Activated CD4-positive, alpha-beta memory T cell treated with anti-CD3 and anti-CD28 coated beads, Interleukin-2, amount 10 ng/mL, durations not matched to agents 7 days and 5 days (primary cell): ENCODE measurements at regions not wholly inside any gene's neighbourhood (a gene's known extent, or its start where the extent isn't known, plus 50 kb on each side); places are given as distances from the start of the nearest gene placed in this dataset.
"Not testable (repeated sequence)": the region's sequence is repeated elsewhere in the genome, so short reads cannot be mapped to it uniquely, and the experiment has no call there.

Experiments used
- CTCF ChIA-PET: fragments of 350-600 bp; sonication (Branson Sonifier 250); formaldehyde crosslinking; loops from one replicate; lab custom pipeline; 2021; ENCODE audit warnings: antibody characterized with exemption, inconsistent platforms; lab: Charles Lee
- POLR2A ChIA-PET: fragments of 350-600 bp; sonication (Branson Sonifier 250); formaldehyde crosslinking; loops from one replicate; lab custom pipeline; 2021; ENCODE audit warnings: antibody characterized with exemption; lab: Charles Lee
- DNase-seq: peaks from one replicate; pipeline ENCODE4 v3.0.0-alpha.2; 2020
- H3K27ac Mint-ChIP-seq: one replicate; pipeline ENCODE4 v1.8.0; 2021; ENCODE audit warnings: mild to moderate bottlenecking, mixed read lengths
- H3K27me3 Mint-ChIP-seq: one replicate; pipeline ENCODE4 v1.8.0; 2021; ENCODE audit warnings: mixed read lengths
- H3K36me3 Mint-ChIP-seq: one replicate; pipeline ENCODE4 v1.8.0; 2021; ENCODE audit warnings: low read depth, mixed read lengths
- H3K4me1 Mint-ChIP-seq: one replicate; pipeline ENCODE4 v1.8.0; 2021; ENCODE audit warnings: mixed read lengths
- H3K4me3 Mint-ChIP-seq: one replicate; pipeline ENCODE4 v1.8.0; 2021; ENCODE audit warnings: mild to moderate bottlenecking, mixed read lengths
- H3K9me3 Mint-ChIP-seq: one replicate; pipeline ENCODE4 v1.8.0; 2021; ENCODE audit warnings: mixed read lengths

DNA sequence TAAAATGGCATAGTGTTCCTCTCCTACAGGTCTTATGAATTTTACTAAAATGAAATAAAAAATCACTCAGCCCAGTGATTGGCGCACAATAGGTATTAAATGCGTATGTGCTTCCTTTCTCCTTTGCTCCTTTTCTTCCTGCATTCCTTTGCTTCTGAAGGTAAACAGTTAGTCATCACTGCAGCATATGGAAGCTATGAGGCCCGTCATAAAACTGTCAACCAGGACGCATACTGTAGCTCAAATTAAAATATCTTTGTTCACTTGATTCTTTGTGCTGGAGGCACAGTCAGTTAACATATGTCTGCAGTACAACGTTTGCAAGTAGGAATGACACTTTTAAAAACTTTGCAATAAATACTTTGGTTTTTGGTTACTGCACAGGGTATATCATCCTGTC is 374.7 kb downstream of the TCERG1L start:
- ChIA-PET POLR2A (no interaction called here), CTCF (no interaction called here)
- Mint-ChIP-seq H3K27ac (no peak overlapping the region), H3K4me1 (no peaks in the 10 kb centered on the region), H3K27me3 (no peaks in the 10 kb centered on the region), H3K4me3 (no peak overlapping the region), H3K36me3 (no peaks in the 10 kb centered on the region), H3K9me3 (no peaks in the 10 kb centered on the region)
- DNase-seq, result no peak

DNA sequence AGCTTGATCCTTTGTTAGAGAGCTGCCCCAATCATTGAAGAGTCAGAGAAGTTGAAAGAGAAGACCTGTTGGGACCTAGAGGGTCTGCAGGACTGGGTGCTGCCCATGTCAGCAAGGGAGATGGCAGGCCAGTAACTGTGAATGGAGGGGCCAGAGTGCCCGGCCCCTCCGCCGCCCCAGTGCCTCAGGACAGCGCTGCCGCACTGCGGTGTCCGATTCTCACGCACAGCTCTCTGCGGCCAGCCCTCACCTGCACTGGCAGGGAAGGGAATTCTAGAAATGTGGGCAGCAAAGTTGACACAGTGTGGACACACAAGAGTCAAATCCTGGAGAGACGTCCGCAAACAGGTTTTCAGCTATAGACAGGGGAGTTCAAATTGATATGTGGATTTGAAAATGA is 373.5 kb downstream of the TCERG1L start:
- no peak for DNase-seq

DNA sequence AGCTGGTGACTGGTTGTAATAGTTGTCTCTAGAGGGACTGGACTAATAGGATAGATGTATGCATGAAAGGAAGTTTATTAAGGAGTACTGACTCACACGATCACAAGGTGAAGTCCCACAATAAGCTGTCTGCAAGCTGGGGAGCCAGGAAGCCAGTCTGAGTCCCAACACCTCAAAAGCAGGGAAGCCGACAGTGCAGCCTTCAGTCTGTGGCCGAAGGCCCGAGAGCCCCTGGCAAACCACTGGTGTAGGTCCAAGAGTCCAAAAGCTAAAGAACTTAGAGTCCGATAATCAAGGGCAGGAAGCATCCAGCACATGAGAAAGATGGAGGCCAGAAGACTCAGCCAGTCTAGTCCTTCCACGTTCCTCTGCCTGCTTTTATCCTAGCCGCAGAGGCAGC is 372.6 kb downstream of the TCERG1L start:
- H3K36me3 Mint-ChIP-seq, H3K27me3 Mint-ChIP-seq, DNase-seq, H3K4me3 Mint-ChIP-seq, H3K9me3 Mint-ChIP-seq, H3K4me1 Mint-ChIP-seq, CTCF ChIA-PET, H3K27ac Mint-ChIP-seq, POLR2A ChIA-PET: not testable (repeated sequence)

More for the DNA sequence above, 373.5 kb downstream of the TCERG1L start:
- Mint-ChIP-seq H3K4me3 (no peak overlapping the region), H3K27me3 (no peaks in the 10 kb centered on the region), H3K36me3 (no peaks in the 10 kb centered on the region), H3K4me1 (no peaks in the 10 kb centered on the region), H3K27ac (no peak overlapping the region), H3K9me3 (no peaks in the 10 kb centered on the region)
- ChIA-PET CTCF (no interaction called here), POLR2A (no interaction called here)

GRCh38 chr10:130941886-130942285 is 369.6 kb downstream of the TCERG1L start:
- no peak for DNase-seq
- no peaks in the 10 kb centered on the region for H3K4me1 Mint-ChIP-seq
- no peaks in the 10 kb centered on the region for H3K27me3 Mint-ChIP-seq
- ChIA-PET CTCF (no interaction called here), POLR2A (no interaction called here)
- H3K4me3 Mint-ChIP-seq, result no peak overlapping the region
- H3K9me3 Mint-ChIP-seq, result no peaks in the 10 kb centered on the region
- no peak overlapping the region for H3K27ac Mint-ChIP-seq
- no peaks in the 10 kb centered on the region for H3K36me3 Mint-ChIP-seq

DNA sequence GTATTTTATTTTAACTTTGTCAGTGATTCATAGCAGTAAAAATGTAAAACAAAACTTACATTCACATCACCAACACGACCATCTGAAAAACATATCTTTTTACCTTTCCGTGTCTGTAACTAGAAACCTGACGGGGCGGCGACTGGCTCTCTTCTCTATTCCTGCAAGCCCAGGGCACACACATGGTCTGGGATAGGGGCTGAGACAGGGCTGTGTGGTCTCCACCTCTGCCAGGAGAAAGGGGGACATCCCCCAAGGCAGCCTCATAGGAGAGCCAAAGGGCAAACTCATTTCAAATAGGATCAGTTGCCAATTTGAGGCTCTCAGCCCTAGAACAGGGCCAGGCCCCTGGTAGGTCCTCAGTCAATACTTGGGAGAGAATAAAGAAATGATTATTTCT is 359.4 kb downstream of the TCERG1L start:
- H3K27me3 Mint-ChIP-seq, result no peaks in the 10 kb centered on the region
- DNase-seq, result no peak
- ChIA-PET CTCF (no interaction called here), POLR2A (no interaction called here)
- no peak overlapping the region for H3K27ac Mint-ChIP-seq
- H3K4me1 Mint-ChIP-seq, result no peaks in the 10 kb centered on the region
- no peak overlapping the region for H3K4me3 Mint-ChIP-seq
- no peaks in the 10 kb centered on the region for H3K36me3 Mint-ChIP-seq
- peaks cover 12% of the 10 kb centered on the region for H3K9me3 Mint-ChIP-seq

GRCh38 chr10:130954326-130954905 is 357.1 kb downstream of the TCERG1L start:
- no peaks in the 10 kb centered on the region for H3K4me1 Mint-ChIP-seq
- H3K36me3 Mint-ChIP-seq, result no peaks in the 10 kb centered on the region
- peaks cover 5% of the 10 kb centered on the region for H3K9me3 Mint-ChIP-seq
- H3K4me3 Mint-ChIP-seq, result no peak overlapping the region
- POLR2A ChIA-PET, result no interaction called here
- H3K27ac Mint-ChIP-seq, result no peak overlapping the region
- no peak for DNase-seq
- no peaks in the 10 kb centered on the region for H3K27me3 Mint-ChIP-seq
- CTCF ChIA-PET, result no interaction called here

DNA sequence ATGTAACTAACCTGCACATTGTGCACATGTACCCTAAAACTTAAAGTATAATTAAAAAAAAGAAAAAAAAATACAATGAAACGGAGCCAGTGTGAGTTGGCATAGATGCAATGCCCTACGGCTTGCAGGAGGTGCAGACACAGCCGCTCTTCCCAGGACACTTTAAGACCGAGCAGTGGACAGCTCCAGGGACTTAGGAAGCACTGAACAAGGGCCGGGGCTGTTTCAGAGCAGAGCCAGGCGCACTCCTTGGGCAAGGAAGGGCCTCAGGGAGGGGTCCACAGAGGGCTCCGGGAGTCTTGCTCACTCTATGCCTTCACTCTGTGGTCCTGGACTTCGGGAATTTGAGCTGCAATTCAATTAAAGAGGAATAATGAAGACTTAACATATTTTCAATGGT is 355.3 kb downstream of the TCERG1L start:
- Mint-ChIP-seq H3K27ac (no peak overlapping the region), H3K4me3 (no peak overlapping the region), H3K27me3 (no peaks in the 10 kb centered on the region), H3K36me3 (no peaks in the 10 kb centered on the region), H3K4me1 (no peaks in the 10 kb centered on the region), H3K9me3 (peaks cover 10% of the 10 kb centered on the region)
- POLR2A ChIA-PET, result no interaction called here
- CTCF ChIA-PET, result no interaction called here
- DNase-seq, result no peak

- no peak for DNase-seq
- POLR2A ChIA-PET, result no interaction called here
These were observed 354.1 kb downstream of the TCERG1L start for GRCh38 chr10:130957423-130957822.

DNA sequence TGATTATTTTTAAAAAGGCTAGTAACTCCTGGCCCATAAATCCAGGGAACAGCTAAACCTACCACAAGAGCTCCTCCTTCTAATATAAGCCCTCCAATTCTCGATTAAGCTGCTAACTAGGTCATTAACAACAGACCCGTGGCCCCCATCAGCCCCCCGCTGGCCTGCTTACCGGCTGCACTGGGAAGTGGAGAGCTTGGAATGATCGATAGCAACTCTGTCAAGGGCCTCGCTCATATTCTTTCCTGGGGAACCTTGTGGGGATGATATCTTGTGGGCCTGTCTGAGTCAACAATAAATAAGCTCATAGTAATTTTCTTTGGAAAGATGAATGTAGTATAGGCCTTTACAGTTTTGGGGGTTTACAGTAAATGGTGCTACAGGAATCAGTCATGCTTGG is 353.5 kb downstream of the TCERG1L start:
- POLR2A ChIA-PET, result no interaction called here
- no peaks in the 10 kb centered on the region for H3K4me1 Mint-ChIP-seq
- no peaks in the 10 kb centered on the region for H3K27me3 Mint-ChIP-seq
- no peak overlapping the region for H3K4me3 Mint-ChIP-seq
- H3K27ac Mint-ChIP-seq, result no peak overlapping the region
- peaks cover 9% of the 10 kb centered on the region for H3K9me3 Mint-ChIP-seq
- no peak for DNase-seq
- CTCF ChIA-PET, result no interaction called here
- no peaks in the 10 kb centered on the region for H3K36me3 Mint-ChIP-seq

More at GRCh38 chr10:130957423-130957822, 354.1 kb downstream of the TCERG1L start:
- H3K4me3 Mint-ChIP-seq, result no peak overlapping the region
- CTCF ChIA-PET, result no interaction called here
- H3K4me1 Mint-ChIP-seq, result no peaks in the 10 kb centered on the region
- H3K9me3 Mint-ChIP-seq, result peaks cover 13% of the 10 kb centered on the region
- H3K27ac Mint-ChIP-seq, result no peak overlapping the region
- no peaks in the 10 kb centered on the region for H3K36me3 Mint-ChIP-seq
- H3K27me3 Mint-ChIP-seq, result no peaks in the 10 kb centered on the region

- CTCF ChIA-PET, result no interaction called here
These were observed 352.4 kb downstream of the TCERG1L start for GRCh38 chr10:130958981-130959751.

DNA sequence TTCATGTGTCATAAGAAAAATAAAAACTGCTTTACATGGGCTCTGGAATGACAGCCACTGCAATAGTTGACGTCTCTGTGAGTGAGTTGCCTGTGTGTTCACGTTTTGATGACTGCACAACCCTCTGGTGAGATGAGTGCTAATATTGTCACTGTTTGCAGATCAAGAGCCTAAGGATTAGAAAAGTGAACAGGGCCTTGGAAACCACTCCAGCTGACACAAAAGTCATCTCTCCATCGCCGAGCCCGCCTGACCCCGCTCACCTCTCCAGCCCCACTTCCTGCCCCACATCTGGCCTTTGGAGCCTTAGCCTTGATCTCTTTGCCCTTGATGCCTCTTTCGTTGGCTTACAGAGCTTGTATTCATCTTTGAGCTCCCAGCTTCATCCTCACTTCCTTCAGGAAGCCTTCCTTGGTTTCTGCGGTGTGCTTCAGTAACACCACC is 351.7 kb downstream of the TCERG1L start:
- Mint-ChIP-seq H3K27ac (no peak overlapping the region), H3K27me3 (no peaks in the 10 kb centered on the region), H3K36me3 (no peaks in the 10 kb centered on the region), H3K9me3 (peaks cover 11% of the 10 kb centered on the region), H3K4me1 (no peaks in the 10 kb centered on the region), H3K4me3 (no peak overlapping the region)
- ChIA-PET CTCF (no interaction called here), POLR2A (no interaction called here)
- no peak for DNase-seq

More at GRCh38 chr10:130958981-130959751, 352.4 kb downstream of the TCERG1L start:
- Mint-ChIP-seq H3K4me1 (no peaks in the 10 kb centered on the region), H3K36me3 (no peaks in the 10 kb centered on the region), H3K4me3 (no peak overlapping the region), H3K27ac (no peak overlapping the region), H3K9me3 (peaks cover 11% of the 10 kb centered on the region), H3K27me3 (no peaks in the 10 kb centered on the region)
- POLR2A ChIA-PET, result no interaction called here
- no peak for DNase-seq

DNA sequence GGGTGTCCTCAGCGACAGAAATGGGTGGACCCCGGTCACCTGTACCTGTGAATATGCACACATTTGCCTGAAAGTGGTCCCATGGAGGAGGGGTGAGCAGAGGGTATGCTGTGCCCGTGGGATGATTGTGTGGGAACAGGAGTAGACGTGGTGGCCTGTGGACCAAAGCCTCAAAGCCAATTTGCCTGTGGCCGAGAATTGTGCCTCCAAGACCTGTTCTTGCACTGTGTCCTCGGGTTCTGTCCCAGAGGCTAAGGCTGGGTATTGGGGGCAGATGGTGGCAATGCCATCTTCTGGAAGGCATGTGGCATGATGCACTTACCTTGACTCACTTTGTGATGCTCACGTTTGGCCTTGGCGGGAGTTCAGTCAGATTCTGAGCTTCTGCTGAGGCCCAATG is 351.0 kb downstream of the TCERG1L start:
- Mint-ChIP-seq H3K9me3 (peaks cover 11% of the 10 kb centered on the region), H3K27me3 (no peaks in the 10 kb centered on the region), H3K27ac (no peak overlapping the region), H3K4me1 (no peaks in the 10 kb centered on the region), H3K4me3 (no peak overlapping the region), H3K36me3 (no peaks in the 10 kb centered on the region)
- DNase-seq, result no peak
- CTCF ChIA-PET, result no interaction called here
- POLR2A ChIA-PET, result no interaction called here

- no peak for DNase-seq
- Mint-ChIP-seq H3K27ac (no peak overlapping the region), H3K9me3 (peaks cover 11% of the 10 kb centered on the region), H3K27me3 (no peaks in the 10 kb centered on the region), H3K4me3 (no peak overlapping the region), H3K4me1 (no peaks in the 10 kb centered on the region), H3K36me3 (no peaks in the 10 kb centered on the region)
- CTCF ChIA-PET, result no interaction called here
- POLR2A ChIA-PET, result no interaction called here
These were observed 349.8 kb downstream of the TCERG1L start for GRCh38 chr10:130961506-130962239.
